ENCODE measurements at regions not wholly inside any gene's neighbourhood (a gene's known extent, or its start where the extent isn't known, plus 50 kb on each side); places are given as distances from the start of the nearest gene placed in this dataset.

DNA sequence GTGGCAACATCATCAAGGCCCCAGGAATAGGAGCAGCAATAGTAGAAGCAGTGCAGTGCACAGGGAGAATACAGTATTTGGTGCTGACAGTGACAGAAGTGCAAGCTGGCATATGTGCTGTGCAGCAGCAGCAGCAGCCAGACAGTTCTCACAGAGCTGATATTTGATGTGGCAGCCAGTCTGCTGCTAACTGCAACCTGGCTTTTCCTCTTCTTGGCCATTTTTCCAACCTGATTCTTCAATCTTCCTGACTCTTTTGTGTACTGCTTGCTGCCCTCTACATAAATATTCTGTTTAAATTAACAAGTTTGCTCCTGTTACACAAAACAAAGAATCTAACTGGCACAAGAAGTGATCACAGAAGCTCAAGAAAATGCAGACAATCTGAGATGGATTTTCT, 102.0 kb downstream of the CASP12 start:
- Histone ChIP-seq H3K9me3 (replicated peaks; ENCODE audit: control insufficient read depth, insufficient read depth, low read depth, low read length) (no peaks in the 10 kb centered on the region), H3K4me3 (no peak overlapping the region), H3K27me3 (ENCODE audit: control insufficient read depth in 2 of 2, insufficient read depth in 2 of 2, low read length in 2 of 2) (no peaks in the 10 kb centered on the region), H2AFZ (ENCODE audit: low read depth, low read length) (no peak overlapping the region), H3K4me2 (ENCODE audit: insufficient read depth, low read length) (no peak overlapping the region), H3K4me1 (replicated peaks in 1 of 2; ENCODE audit: control insufficient read depth in 2 of 2, insufficient read depth in 2 of 2, low read length in 2 of 2) (no peaks in the 10 kb centered on the region), H3K36me3 (ENCODE audit: control insufficient read depth, insufficient read depth, low read length) (no peaks in the 10 kb centered on the region), H3K9me1 (ENCODE audit: control insufficient read depth, insufficient read depth, low read length) (no peaks in the 10 kb centered on the region), H4K20me1 (replicated peaks; ENCODE audit: control insufficient read depth, insufficient read depth, low read length) (no peaks in the 10 kb centered on the region), H3K79me2 (ENCODE audit: control insufficient read depth, insufficient read depth, low read length) (no peaks in the 10 kb centered on the region), H3K9ac (ENCODE audit: insufficient read depth in 1 of 2, low read depth in 2 of 2, low read length in 2 of 2) (no peak overlapping the region), H3K27ac (ENCODE audit: extremely low read depth, low read depth, low read length) (no peak overlapping the region)
- CTCF ChIA-PET (ENCODE audit: low intra/inter-chr PET ratio): no interaction called here
- no peak for ATAC-seq
- no peak for DNase-seq (ENCODE audit: extremely low read depth in 1 of 4, low spot score in 3 of 4)
- POLR2A ChIA-PET: no interaction called here
- BruUV-seq (replicated peaks): no TSS peak
- intact Hi-C loops (cut with micrococcal nuclease): no loop called here
- in situ Hi-C loops (cut with MboI): no loop called here
- FAIRE-seq: no peak
- TF ChIP-seq ZC3H8 (IDR thresholded peaks at IDR 0.05): no peak
- TF ChIP-seq, protein P1, sequence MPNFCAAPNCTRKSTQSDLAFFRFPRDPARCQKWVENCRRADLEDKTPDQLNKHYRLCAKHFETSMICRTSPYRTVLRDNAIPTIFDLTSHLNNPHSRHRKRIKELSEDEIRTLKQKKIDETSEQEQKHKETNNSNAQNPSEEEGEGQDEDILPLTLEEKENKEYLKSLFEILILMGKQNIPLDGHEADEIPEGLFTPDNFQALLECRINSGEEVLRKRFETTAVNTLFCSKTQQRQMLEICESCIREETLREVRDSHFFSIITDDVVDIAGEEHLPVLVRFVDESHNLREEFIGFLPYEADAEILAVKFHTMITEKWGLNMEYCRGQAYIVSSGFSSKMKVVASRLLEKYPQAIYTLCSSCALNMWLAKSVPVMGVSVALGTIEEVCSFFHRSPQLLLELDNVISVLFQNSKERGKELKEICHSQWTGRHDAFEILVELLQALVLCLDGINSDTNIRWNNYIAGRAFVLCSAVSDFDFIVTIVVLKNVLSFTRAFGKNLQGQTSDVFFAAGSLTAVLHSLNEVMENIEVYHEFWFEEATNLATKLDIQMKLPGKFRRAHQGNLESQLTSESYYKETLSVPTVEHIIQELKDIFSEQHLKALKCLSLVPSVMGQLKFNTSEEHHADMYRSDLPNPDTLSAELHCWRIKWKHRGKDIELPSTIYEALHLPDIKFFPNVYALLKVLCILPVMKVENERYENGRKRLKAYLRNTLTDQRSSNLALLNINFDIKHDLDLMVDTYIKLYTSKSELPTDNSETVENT (CRISPR knock-in tag; IDR thresholded peaks at IDR 0.05): no peak
- no peak for TF ChIP-seq RCOR1 (IDR thresholded peaks at IDR 0.05; ENCODE audit: borderline replicate concordance in 1 of 2, low read depth in 2 of 2, low read length in 2 of 2)
- TF ChIP-seq RERE (CRISPR knock-in tag; IDR thresholded peaks at IDR 0.05; ENCODE audit: borderline replicate concordance): no peak
- TF ChIP-seq MTA3 (IDR thresholded peaks at IDR 0.05; ENCODE audit: borderline replicate concordance): no peak
- TF ChIP-seq ZNF311 (CRISPR knock-in tag; IDR thresholded peaks at IDR 0.05): no peak
- no peak for TF ChIP-seq JUNB (CRISPR knock-in tag; conservative IDR thresholded peaks at IDR 0.05)
- no peak for TF ChIP-seq SMARCA5 (IDR thresholded peaks at IDR 0.05)
- no peak for TF ChIP-seq ZBED1 (IDR thresholded peaks at IDR 0.05)
- TF ChIP-seq RAD51 (IDR thresholded peaks at IDR 0.05; ENCODE audit: borderline replicate concordance, low read depth): no peak
- no peak for TF ChIP-seq BCLAF1 (IDR thresholded peaks at IDR 0.05; ENCODE audit: borderline replicate concordance in 1 of 2, control insufficient read depth in 1 of 2, low read depth in 2 of 2, low read length in 1 of 2)
- no peak for TF ChIP-seq ZNF12 (CRISPR knock-in tag; IDR thresholded peaks at IDR 0.05)
- no peak for TF ChIP-seq MAZ (CRISPR knock-in tag; conservative IDR thresholded peaks at IDR 0.05 in 1 of 2, IDR thresholded peaks at IDR 0.05 in 1 of 2)
- no peak for TF ChIP-seq PURB (CRISPR knock-in tag; IDR thresholded peaks at IDR 0.05; ENCODE audit: low read depth)

Measured in K562 (cell line).